Liver (tissue), 3 donors: ENCODE measurements at regions not wholly inside any gene's neighbourhood (a gene's known extent, or its start where the extent isn't known, plus 50 kb on each side); places are given as distances from the start of the nearest gene placed in this dataset.

Source experiments
- CTCF ChIP-seq: fragments of 150-350 bp; IDR thresholded peaks from 2 replicates; pipeline ENCODE4 v1.5.1; 2017; ENCODE audit warnings: improper control_type of control experiment, low read depth, low read length; ENCODE audit not compliant: missing input control
- HNF4A ChIP-seq, 2 donors: conservative IDR thresholded peaks; 2 replicates each; pipeline ENCODE4 v1.6.1; 2016; ENCODE audit warnings: antibody characterized with exemption in 2 of 2, mild to moderate bottlenecking in 2 of 2
- RXRA ChIP-seq, 2 donors: IDR thresholded peaks; 2 replicates each; pipeline ENCODE4 v1.6.1; 2017 to 2018; ENCODE audit warnings: antibody characterized with exemption in 2 of 2, mild to moderate bottlenecking in 1 of 2
- TF ChIP-seq, protein P1 (sequence below): IDR thresholded peaks from 2 replicates; pipeline ENCODE4 v1.6.1; 2016; ENCODE audit warnings: antibody characterized with exemption
- donor health status: healthy.
- donor health status: healthy.

- TF ChIP-seq, protein P1, sequence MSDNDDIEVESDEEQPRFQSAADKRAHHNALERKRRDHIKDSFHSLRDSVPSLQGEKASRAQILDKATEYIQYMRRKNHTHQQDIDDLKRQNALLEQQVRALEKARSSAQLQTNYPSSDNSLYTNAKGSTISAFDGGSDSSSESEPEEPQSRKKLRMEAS = no peak
- TF ChIP-seq CTCF (no peak), RXRA (IDR thresholded peaks at IDR 0.05) (no peak), HNF4A (conservative IDR thresholded peaks at IDR 0.05) (no peak)
Observed at GRCh38 chr7:21142081-21142480, 285.8 kb upstream of the SP4 start.
